ENCODE measurements at regions not wholly inside any gene's neighbourhood (a gene's known extent, or its start where the extent isn't known, plus 50 kb on each side); places are given as distances from the start of the nearest gene placed in this dataset.

DNA sequence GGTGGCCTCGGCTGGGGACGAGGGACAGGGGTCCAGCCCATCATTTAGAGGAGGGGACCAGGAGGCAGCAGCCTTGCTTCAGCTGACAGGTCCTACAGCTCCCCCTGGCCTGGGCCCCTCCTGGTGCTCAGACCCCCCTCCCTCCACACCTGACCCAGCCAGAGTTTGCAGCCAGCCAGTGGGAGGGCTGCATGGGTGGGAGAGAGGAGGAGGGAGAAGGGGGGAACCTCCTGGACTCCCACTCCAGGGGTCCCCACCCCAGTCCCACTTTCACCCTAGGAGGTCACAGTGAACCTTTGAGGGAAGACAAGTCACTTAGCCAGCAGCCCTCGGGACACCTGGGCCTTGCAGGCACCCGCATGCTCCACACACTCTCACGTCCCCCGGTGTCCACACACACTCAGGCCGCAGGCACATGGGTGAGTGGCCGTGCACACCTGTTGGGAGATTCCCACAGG is 108.9 kb upstream of the ZBTB40 start:
- no peak overlapping the region for H3K4me3 ChIP-seq (ENCODE audit: low read depth in 1 of 2, low read length in 2 of 2)
- no peak overlapping the region for H3K9ac ChIP-seq (ENCODE audit: low read length)
- H3K4me1 ChIP-seq (ENCODE audit: insufficient read depth, low read length): no peaks in the 10 kb centered on the region
- H3K27me3 ChIP-seq (ENCODE audit: control insufficient read depth in 1 of 2, insufficient read depth in 2 of 2, low read length in 2 of 2): peaks cover 5 to 29% of the 10 kb centered on the region in 2 donors
- H3K36me3 ChIP-seq (ENCODE audit: insufficient read depth, low read length): no peaks in the 10 kb centered on the region
- H3K27ac ChIP-seq (ENCODE audit: low read depth, low read length): no peak overlapping the region
- no peaks in the 10 kb centered on the region for H3K9me3 ChIP-seq (ENCODE audit: low read length)

DNA sequence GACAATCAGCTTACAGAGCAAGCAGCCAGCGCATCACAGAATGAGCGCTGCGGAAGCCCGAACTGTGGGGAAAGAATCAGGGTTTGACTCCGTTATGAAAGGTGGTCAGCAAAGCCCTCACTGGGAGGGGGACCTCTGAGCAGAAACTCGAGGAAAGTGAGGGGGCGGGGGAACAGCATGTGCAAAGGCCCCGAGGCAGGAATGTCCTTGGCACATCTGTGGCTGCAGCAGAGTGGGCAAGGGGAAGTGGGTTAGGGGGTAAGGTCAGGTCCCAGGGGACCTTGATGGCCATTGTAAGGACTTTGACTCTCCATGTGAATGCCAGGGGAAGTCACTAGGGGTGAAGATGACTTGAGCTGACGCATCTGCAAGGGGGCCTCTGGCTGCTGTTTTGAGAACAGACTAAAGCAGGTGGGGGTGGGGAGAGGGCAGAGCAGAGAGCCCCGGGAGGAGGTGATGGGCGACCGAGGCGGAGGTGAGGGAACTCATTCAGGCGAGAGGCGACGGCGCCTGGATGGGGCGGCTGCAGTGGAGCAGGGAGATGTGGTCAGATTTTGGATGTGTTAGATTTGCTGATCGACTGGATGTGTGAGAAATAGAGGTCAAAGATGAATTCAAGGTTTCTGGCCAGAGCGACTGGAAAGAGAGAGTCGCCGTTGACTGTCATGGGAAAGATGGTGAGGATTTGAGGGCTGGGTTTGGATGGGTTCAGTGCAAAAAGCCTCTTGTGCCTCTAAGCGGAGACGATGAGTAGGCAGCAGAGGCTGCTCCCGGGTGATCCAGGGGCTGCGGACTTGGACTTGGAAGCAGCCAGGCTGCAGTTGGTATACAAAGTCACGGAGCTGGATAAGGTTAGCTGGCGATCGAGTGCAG is 108.0 kb upstream of the ZBTB40 start:
- no peaks in the 10 kb centered on the region for H3K36me3 ChIP-seq (ENCODE audit: insufficient read depth, low read length)
- H3K4me3 ChIP-seq (ENCODE audit: low read depth in 1 of 2, low read length in 2 of 2): no peak overlapping the region
- peaks cover 5 to 38% of the 10 kb centered on the region in 2 donors for H3K27me3 ChIP-seq (ENCODE audit: control insufficient read depth in 1 of 2, insufficient read depth in 2 of 2, low read length in 2 of 2)
- no peaks in the 10 kb centered on the region for H3K4me1 ChIP-seq (ENCODE audit: insufficient read depth, low read length)
- H3K27ac ChIP-seq (ENCODE audit: low read depth, low read length): no peak overlapping the region
- H3K9ac ChIP-seq (ENCODE audit: low read length): no peak overlapping the region
- H3K9me3 ChIP-seq (ENCODE audit: low read length): no peaks in the 10 kb centered on the region

DNA sequence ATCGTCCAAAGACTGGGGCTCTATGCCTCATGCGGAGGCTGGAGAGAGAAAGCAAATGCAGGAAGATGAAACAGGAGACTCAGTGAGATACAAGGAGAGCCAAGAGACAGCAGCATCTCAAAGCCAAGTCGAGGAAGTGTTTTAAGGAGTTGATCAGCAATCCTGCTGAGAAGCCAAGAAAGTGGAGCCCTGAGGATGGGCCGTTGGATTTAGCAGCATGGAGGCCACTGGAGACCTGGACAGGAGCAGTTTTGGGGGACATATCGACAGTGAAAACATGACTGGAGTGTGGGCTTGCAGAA is 107.4 kb upstream of the ZBTB40 start:
- no peaks in the 10 kb centered on the region for H3K36me3 ChIP-seq (ENCODE audit: insufficient read depth, low read length)
- no peaks in the 10 kb centered on the region for H3K4me1 ChIP-seq (ENCODE audit: insufficient read depth, low read length)
- H3K9ac ChIP-seq (ENCODE audit: low read length): no peak overlapping the region
- H3K9me3 ChIP-seq (ENCODE audit: low read length): no peaks in the 10 kb centered on the region
- no peak overlapping the region for H3K27ac ChIP-seq (ENCODE audit: low read depth, low read length)
- H3K27me3 ChIP-seq (ENCODE audit: control insufficient read depth in 1 of 2, insufficient read depth in 2 of 2, low read length in 2 of 2): peaks cover 6 to 39% of the 10 kb centered on the region in 2 donors
- no peak overlapping the region for H3K4me3 ChIP-seq (ENCODE audit: low read depth in 1 of 2, low read length in 2 of 2)

DNA sequence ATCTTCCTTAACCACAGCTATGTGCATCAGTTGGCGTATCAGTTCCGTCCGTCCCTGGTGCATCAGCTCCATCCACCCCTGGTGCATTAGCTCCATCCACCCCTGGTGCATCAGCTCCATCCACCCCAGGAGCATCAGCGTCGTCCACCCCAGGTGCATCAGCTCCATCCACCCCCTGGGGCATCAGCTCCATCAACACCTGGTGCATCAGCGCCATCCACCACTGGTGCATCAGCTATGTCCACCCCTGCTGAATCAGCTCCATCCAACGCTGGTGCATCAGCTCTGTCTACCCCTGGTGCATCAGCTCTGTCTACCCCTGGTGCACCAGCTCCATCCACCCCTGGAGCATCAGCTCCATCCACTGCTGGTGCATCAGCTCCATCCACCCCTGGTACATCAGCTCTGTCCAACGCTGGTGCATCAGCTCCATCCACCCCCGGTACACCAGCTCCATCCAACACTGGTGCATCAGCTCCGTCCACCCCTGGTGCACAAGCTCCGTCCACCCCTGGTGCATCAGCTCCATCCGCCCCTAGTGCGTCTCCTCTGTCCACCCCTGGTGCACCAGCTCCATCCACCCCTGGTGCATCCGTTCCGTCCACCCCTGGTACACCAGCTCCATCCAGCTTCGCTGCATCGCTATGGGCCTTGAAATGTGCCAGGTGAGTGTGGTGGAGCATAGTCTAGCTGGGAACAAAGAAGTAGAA is 106.6 kb upstream of the ZBTB40 start:
- no peaks in the 10 kb centered on the region for H3K4me1 ChIP-seq (ENCODE audit: insufficient read depth, low read length)
- no peaks in the 10 kb centered on the region for H3K9me3 ChIP-seq (ENCODE audit: low read length)
- no peak overlapping the region for H3K4me3 ChIP-seq (ENCODE audit: low read depth in 1 of 2, low read length in 2 of 2)
- H3K27ac ChIP-seq (ENCODE audit: low read depth, low read length): no peak overlapping the region
- H3K9ac ChIP-seq (ENCODE audit: low read length): no peak overlapping the region
- peaks cover 14 to 43% of the 10 kb centered on the region in 2 donors for H3K27me3 ChIP-seq (ENCODE audit: control insufficient read depth in 1 of 2, insufficient read depth in 2 of 2, low read length in 2 of 2)
- H3K36me3 ChIP-seq (ENCODE audit: insufficient read depth, low read length): no peaks in the 10 kb centered on the region

DNA sequence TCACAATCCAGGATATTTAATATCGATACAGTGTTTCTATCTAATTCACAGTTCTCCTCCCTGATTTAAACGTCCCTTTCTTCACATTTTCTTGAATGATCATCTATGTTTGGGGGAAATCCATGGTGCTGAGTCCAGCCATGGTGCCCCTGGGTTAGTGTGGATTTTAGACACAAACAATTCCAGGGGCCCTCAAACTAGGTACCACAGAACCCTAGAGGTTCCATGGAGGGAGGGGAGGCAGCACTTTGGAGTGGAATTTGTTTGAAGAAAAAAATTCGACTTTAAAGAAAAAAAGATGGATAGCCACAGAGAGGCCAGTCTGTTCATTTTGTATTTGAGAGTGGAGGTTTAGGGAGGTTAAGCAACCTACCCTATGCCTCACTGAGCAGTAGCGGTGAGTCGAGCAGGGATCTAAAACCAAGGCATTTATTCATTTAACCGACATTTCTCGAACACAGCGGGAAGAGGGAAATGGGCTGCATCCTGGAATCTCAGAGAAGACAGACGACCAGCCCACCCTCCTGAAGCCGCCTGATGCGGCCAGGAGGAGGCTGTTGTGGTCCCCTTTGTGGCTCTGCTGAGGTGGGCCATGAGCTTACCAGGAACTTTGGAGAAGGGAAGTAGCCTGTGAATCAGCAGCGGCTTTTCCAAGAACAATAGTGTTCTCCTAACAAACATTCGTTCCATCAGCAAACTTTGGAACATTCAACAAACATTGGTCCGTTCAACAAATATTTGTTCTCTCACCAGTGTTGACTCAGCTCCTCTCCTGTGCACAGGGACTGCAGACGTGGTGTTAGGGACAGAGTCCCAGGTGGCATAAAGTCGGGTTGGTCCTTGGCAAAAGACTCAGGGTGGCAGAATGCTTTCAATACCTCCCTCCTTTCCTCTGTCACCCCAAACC is 103.5 kb upstream of the ZBTB40 start:
- H3K27ac ChIP-seq (ENCODE audit: low read depth, low read length): no peak overlapping the region
- H3K4me3 ChIP-seq (ENCODE audit: low read depth in 1 of 2, low read length in 2 of 2): no peak overlapping the region
- H3K4me1 ChIP-seq (ENCODE audit: insufficient read depth, low read length): no peaks in the 10 kb centered on the region
- peaks cover 25 to 54% of the 10 kb centered on the region in 2 donors for H3K27me3 ChIP-seq (ENCODE audit: control insufficient read depth in 1 of 2, insufficient read depth in 2 of 2, low read length in 2 of 2)
- no peak overlapping the region for H3K9ac ChIP-seq (ENCODE audit: low read length)
- H3K9me3 ChIP-seq (ENCODE audit: low read length): no peaks in the 10 kb centered on the region
- no peaks in the 10 kb centered on the region for H3K36me3 ChIP-seq (ENCODE audit: insufficient read depth, low read length)

DNA sequence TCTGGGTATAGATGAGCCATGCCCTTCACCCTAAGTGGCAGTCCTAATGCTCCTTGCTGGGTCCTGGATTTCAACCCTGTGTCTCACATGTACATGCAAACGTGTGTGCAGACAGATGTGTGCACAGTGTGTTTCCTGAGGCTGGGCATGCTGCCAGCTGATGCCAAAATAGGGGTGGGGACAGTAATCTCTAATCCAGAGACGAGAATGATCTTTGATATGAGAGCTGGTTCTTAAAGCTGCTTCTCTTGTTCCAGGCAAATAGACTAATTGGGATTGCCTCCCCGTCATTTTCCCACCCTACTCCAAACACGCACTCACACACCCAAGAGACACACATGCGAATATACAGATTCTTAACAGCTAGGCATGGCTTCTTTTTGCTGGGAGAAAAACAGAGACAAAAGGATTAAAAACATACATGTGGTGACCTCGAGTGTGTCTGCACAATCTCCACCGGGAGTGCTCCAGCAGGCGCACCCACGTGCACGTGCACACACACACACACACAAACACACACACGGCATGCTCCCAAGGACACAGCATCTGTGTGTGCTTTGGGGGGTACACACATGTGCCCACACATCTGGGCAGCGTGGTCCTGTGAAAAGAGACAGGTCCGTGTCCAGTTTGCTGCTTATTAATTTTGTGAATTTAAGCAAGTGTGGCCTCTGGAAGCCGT is 102.1 kb upstream of the ZBTB40 start:
- Histone ChIP-seq H3K4me3 (ENCODE audit: low read depth in 1 of 2, low read length in 2 of 2) (no peak overlapping the region), H3K36me3 (ENCODE audit: insufficient read depth, low read length) (no peaks in the 10 kb centered on the region), H3K9ac (ENCODE audit: low read length) (no peak overlapping the region), H3K9me3 (ENCODE audit: low read length) (no peaks in the 10 kb centered on the region), H3K4me1 (ENCODE audit: insufficient read depth, low read length) (no peaks in the 10 kb centered on the region), H3K27ac (ENCODE audit: low read depth, low read length) (no peak overlapping the region), H3K27me3 (ENCODE audit: control insufficient read depth in 1 of 2, insufficient read depth in 2 of 2, low read length in 2 of 2) (peaks cover 36 to 52% of the 10 kb centered on the region in 2 donors)

DNA sequence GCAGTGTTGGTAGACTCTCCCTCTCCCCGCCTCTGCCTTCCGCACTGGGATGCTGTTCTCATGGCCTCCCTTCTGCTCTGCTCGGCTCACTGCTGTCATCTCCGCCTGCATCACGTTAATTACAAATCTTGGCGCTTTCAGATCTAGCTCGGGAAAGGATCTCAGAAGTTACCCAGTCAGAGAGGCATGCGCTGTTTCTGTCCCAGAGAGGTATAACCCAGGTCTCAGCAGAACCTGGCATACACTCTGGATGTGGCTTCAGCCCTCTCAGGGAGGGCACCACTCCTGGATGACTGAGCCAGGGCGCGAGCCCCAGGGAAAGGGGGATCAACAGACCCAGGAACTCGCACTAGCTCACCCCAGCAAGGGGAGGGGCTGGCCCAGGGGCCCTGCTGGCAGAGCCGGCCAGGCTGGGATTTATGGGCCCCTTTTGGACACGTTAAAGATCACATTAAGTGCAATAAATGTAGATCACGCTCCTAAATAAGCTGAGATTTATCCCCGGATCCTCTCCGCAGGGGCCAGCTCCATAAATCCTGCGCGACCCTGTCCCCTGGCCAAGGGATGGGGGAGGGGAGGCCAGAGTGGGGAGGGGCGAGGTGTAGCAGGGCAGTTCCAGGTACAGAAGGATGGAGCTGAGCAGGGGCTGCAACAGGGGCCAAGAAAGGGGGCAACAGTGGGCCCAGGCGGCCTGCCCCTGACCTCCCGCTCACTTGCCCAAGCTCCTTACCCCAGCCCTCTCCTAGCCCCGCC is 101.3 kb upstream of the ZBTB40 start:
- Histone ChIP-seq H3K9ac (ENCODE audit: low read length) (no peak overlapping the region), H3K4me1 (ENCODE audit: insufficient read depth, low read length) (no peaks in the 10 kb centered on the region), H3K9me3 (ENCODE audit: low read length) (no peaks in the 10 kb centered on the region), H3K27me3 (ENCODE audit: control insufficient read depth in 1 of 2, insufficient read depth in 2 of 2, low read length in 2 of 2) (peaks cover 38 to 58% of the 10 kb centered on the region in 2 donors), H3K36me3 (ENCODE audit: insufficient read depth, low read length) (no peaks in the 10 kb centered on the region), H3K27ac (ENCODE audit: low read depth, low read length) (no peak overlapping the region), H3K4me3 (ENCODE audit: low read depth in 1 of 2, low read length in 2 of 2) (no peak overlapping the region)

DNA sequence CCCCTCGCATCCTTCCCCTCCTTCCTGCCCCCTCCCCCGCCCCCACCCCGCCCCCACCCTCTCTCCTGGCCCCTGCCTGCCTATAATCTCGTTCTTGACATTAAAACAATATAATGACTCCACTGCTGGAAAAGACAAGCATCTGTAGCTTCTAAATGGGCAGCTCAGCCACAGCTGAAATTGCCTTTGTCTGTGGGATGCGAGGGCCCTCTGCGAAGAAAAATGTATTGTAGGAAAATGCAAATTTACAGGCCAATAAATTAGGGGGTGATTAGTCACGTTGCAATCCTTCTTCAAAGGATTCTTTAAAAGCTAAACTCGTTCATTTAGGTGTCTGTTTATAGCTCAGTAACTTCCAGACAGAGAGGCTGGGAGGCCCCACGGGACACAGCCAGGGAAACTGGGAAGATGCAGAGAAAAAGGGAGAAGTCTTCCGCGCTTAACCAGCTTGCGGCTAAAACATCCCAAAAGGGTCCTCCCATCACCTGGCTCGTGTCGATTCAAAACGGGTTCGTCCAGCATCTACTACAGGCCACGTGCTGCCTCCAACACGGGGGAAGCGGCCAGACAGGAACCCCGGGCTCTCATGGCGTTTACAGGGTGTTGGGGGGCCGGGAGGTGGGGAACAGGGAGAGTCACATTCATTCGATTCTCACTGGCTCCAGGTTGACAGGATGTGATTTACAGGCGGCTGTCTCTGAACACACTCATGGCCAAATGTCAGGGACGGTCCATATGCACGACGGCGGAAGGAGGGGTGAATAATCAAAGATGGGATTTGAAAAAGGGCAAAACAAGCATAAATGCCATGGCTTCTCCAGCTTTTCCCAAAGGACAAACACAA is 100.5 kb upstream of the ZBTB40 start:
- Histone ChIP-seq H3K27me3 (ENCODE audit: control insufficient read depth in 1 of 2, insufficient read depth in 2 of 2, low read length in 2 of 2) (peaks cover 38 to 58% of the 10 kb centered on the region in 2 donors), H3K36me3 (ENCODE audit: insufficient read depth, low read length) (no peaks in the 10 kb centered on the region), H3K9ac (ENCODE audit: low read length) (no peak overlapping the region), H3K4me1 (ENCODE audit: insufficient read depth, low read length) (no peaks in the 10 kb centered on the region), H3K4me3 (ENCODE audit: low read depth in 1 of 2, low read length in 2 of 2) (no peak overlapping the region), H3K27ac (ENCODE audit: low read depth, low read length) (no peak overlapping the region), H3K9me3 (ENCODE audit: low read length) (no peaks in the 10 kb centered on the region)

DNA sequence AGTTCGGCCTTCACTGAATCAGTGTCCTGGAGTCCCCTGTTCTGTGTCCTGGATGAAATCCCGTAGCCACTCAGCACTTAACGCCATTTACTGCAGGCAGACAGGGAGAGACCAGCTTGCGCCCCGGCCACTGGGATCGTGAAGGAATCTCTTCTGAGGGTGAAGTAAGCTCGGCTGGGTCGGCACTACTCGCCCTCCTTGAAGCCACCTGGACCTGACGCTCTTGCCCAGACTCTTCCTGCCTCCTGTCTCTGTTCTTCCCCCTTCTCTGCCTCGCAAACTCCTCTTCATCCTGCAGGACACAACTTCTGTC is 99.9 kb upstream of the ZBTB40 start:
- Histone ChIP-seq H3K4me3 (ENCODE audit: low read depth in 1 of 2, low read length in 2 of 2) (no peak overlapping the region), H3K4me1 (ENCODE audit: insufficient read depth, low read length) (no peaks in the 10 kb centered on the region), H3K27me3 (ENCODE audit: control insufficient read depth in 1 of 2, insufficient read depth in 2 of 2, low read length in 2 of 2) (peaks cover 38 to 55% of the 10 kb centered on the region in 2 donors), H3K9ac (ENCODE audit: low read length) (no peak overlapping the region), H3K27ac (ENCODE audit: low read depth, low read length) (no peak overlapping the region), H3K9me3 (ENCODE audit: low read length) (no peaks in the 10 kb centered on the region), H3K36me3 (ENCODE audit: insufficient read depth, low read length) (no peaks in the 10 kb centered on the region)

DNA sequence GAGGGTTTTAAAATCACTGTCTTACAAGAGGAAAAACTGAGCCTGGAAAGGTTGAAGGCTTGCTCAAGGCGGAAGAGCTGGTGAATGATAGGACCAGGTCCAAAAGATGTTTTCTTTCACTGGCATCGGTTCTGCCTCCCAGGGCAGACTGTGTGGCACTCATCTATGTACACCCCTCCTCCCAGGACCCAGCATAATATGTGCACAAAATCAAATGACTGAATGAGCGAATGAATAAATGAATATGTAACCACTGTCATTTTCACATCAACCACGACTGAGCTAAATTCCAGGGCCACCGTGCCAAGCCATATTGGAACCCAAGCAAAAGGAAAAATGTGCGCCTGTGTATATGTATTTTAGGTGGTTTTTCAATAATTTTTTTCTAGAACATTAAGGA is 99.3 kb upstream of the ZBTB40 start:
- Histone ChIP-seq H3K9ac (ENCODE audit: low read length) (no peak overlapping the region), H3K9me3 (ENCODE audit: low read length) (no peaks in the 10 kb centered on the region), H3K4me1 (ENCODE audit: insufficient read depth, low read length) (no peaks in the 10 kb centered on the region), H3K27me3 (ENCODE audit: control insufficient read depth in 1 of 2, insufficient read depth in 2 of 2, low read length in 2 of 2) (peaks cover 38 to 53% of the 10 kb centered on the region in 2 donors), H3K36me3 (ENCODE audit: insufficient read depth, low read length) (no peaks in the 10 kb centered on the region), H3K27ac (ENCODE audit: low read depth, low read length) (no peak overlapping the region), H3K4me3 (ENCODE audit: low read depth in 1 of 2, low read length in 2 of 2) (no peak overlapping the region)

Data from muscle layer of colon (tissue), 2 donors.